ENCODE measurements at regions not wholly inside any gene's neighbourhood (a gene's known extent, or its start where the extent isn't known, plus 50 kb on each side); places are given as distances from the start of the nearest gene placed in this dataset.

- no peak for TF ChIP-seq CTCF (IDR thresholded peaks at IDR 0.05; ENCODE audit: extremely low read depth in 1 of 2, insufficient read depth in 1 of 2, low read depth in 1 of 2, low read length in 2 of 2)
- TF ChIP-seq POLR2AphosphoS5 (IDR thresholded peaks at IDR 0.05; ENCODE audit: insufficient read depth, low read depth, low read length) = no peak
Measured at GRCh38 chr10:62691336-62691735, 113.2 kb upstream of the ADO start.
